Sigmoid colon (tissue), 4 donors: ENCODE measurements at regions not wholly inside any gene's neighbourhood (a gene's known extent, or its start where the extent isn't known, plus 50 kb on each side); places are given as distances from the start of the nearest gene placed in this dataset.
"Not testable (repeated sequence)": the region's sequence is repeated elsewhere in the genome, so short reads cannot be mapped to it uniquely, and the experiment has no call there.

Source experiments
- CTCF ChIP-seq, 4 experiments: fragments of 450-650 bp in 3 of 4; fragments of 200-600 bp in 1 of 4; IDR thresholded peaks; one replicate each; pipeline ENCODE4 v1.5.1; 2016 to 2019; ENCODE audit warnings: antibody characterized with exemption in 4 of 4, mild to moderate bottlenecking in 3 of 4, moderate library complexity in 2 of 4
- EP300 ChIP-seq, 4 donors: sonication (generic); formaldehyde crosslinking; IDR thresholded peaks; one replicate each; pipeline ENCODE4 v1.6.1; 2017; ENCODE audit warnings: antibody characterized with exemption in 4 of 4
- POLR2A ChIP-seq, 2 donors: fragments of 450-650 bp; IDR thresholded peaks; one replicate each; pipeline ENCODE4 v1.6.1; 2016; ENCODE audit warnings: antibody characterized with exemption in 2 of 2, mild to moderate bottlenecking in 2 of 2, moderate library complexity in 2 of 2
- POLR2AphosphoS5 ChIP-seq, 4 donors: sonication (generic); formaldehyde crosslinking; IDR thresholded peaks; one replicate each; pipeline ENCODE4 v1.6.1; 2017; ENCODE audit warnings: antibody characterized with exemption in 4 of 4

GRCh38 chr13:18738086-18738485, 443.5 kb downstream of the TUBA3C start:
- TF ChIP-seq CTCF, POLR2AphosphoS5, POLR2A, EP300 (IDR thresholded peaks at IDR 0.05): not testable (repeated sequence)
